ENCODE measurements at regions not wholly inside any gene's neighbourhood (a gene's known extent, or its start where the extent isn't known, plus 50 kb on each side); places are given as distances from the start of the nearest gene placed in this dataset.

DNA sequence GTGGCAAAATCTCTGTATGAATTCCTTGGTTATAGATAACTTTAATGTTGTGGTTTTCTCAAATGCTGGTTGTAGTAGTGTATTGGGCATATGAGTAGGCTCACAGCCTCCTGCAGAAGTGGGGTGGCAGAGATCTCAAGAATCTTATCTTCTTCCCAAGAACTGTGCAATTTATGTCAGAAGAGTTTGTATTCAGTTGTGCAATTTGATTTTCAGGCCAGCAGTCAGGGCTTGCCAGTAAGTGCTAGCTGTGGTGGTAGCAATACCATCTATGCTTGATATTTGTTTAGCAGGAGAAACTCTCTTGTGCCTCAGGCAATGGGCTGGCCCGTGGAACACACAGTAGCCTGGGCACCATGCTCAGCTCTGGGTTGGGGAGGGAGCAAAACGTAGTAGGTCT, 58.4 kb upstream of the GOLIM4 start (continued):
- TF ChIP-seq, protein P1, sequence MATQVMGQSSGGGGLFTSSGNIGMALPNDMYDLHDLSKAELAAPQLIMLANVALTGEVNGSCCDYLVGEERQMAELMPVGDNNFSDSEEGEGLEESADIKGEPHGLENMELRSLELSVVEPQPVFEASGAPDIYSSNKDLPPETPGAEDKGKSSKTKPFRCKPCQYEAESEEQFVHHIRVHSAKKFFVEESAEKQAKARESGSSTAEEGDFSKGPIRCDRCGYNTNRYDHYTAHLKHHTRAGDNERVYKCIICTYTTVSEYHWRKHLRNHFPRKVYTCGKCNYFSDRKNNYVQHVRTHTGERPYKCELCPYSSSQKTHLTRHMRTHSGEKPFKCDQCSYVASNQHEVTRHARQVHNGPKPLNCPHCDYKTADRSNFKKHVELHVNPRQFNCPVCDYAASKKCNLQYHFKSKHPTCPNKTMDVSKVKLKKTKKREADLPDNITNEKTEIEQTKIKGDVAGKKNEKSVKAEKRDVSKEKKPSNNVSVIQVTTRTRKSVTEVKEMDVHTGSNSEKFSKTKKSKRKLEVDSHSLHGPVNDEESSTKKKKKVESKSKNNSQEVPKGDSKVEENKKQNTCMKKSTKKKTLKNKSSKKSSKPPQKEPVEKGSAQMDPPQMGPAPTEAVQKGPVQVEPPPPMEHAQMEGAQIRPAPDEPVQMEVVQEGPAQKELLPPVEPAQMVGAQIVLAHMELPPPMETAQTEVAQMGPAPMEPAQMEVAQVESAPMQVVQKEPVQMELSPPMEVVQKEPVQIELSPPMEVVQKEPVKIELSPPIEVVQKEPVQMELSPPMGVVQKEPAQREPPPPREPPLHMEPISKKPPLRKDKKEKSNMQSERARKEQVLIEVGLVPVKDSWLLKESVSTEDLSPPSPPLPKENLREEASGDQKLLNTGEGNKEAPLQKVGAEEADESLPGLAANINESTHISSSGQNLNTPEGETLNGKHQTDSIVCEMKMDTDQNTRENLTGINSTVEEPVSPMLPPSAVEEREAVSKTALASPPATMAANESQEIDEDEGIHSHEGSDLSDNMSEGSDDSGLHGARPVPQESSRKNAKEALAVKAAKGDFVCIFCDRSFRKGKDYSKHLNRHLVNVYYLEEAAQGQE (IDR thresholded peaks at IDR 0.05; ENCODE audit: low read depth, low read length), result no peak
- TF ChIP-seq SIN3A (IDR thresholded peaks at IDR 0.05; ENCODE audit: borderline replicate concordance, low read depth, low read length) (no peak), FOXM1 (IDR thresholded peaks at IDR 0.05; ENCODE audit: low read depth) (no peak), USF2 (IDR thresholded peaks at IDR 0.05; ENCODE audit: borderline replicate concordance, low read depth, low read length) (no peak), NRF1 (IDR thresholded peaks at IDR 0.05; ENCODE audit: low read depth, low read length) (no peak), EP300 (IDR thresholded peaks at IDR 0.05; ENCODE audit: borderline replicate concordance in 1 of 2, low read depth in 1 of 2, low read length in 1 of 2) (no peak)

GRCh38 chr3:168152149-168152548, 56.4 kb upstream of the GOLIM4 start:
- Histone ChIP-seq H3K4me2 (no peak overlapping the region), H3F3A (replicated peaks; ENCODE audit: insufficient read depth) (no peaks in the 10 kb centered on the region), H3K27me3 (ENCODE audit: insufficient read depth) (no peaks in the 10 kb centered on the region), H3K36me3 (replicated peaks in 1 of 2; ENCODE audit: control insufficient read depth in 1 of 2, insufficient read depth in 2 of 2, low read length in 1 of 2) (no peaks in the 10 kb centered on the region), H3K9ac (no peak overlapping the region), H3K9me2 (no peaks in the 10 kb centered on the region), H3K27ac (ENCODE audit: low read depth in 2 of 2, low read length in 1 of 2) (no peak overlapping the region), H3K4me1 (ENCODE audit: control insufficient read depth in 1 of 2, insufficient read depth in 2 of 2, low read depth in 1 of 2, low read length in 1 of 2) (no peaks in the 10 kb centered on the region), H4K20me1 (ENCODE audit: insufficient read depth) (no peaks in the 10 kb centered on the region), H3K79me2 (ENCODE audit: insufficient read depth) (no peaks in the 10 kb centered on the region), H3K9me3 (no peaks in the 10 kb centered on the region), H3K4me3 (ENCODE audit: low read depth in 2 of 2, low read length in 1 of 2) (no peak overlapping the region), H2AFZ (ENCODE audit: low read depth) (no peak overlapping the region)
- 96% methylated on average over 1 of the region's 1 CpG for WGBS (ENCODE audit: low lambda C conversion rate)
- TF ChIP-seq POLR2AphosphoS5 (IDR thresholded peaks at IDR 0.05; ENCODE audit: low read depth, low read length) (no peak), IRF3 (IDR thresholded peaks at IDR 0.05; ENCODE audit: low read depth, low read length) (no peak), ZBTB33 (IDR thresholded peaks at IDR 0.05; ENCODE audit: borderline replicate concordance, low read depth) (no peak), MEF2A (IDR thresholded peaks at IDR 0.05; ENCODE audit: borderline replicate concordance, low read depth) (no peak), SMC3 (IDR thresholded peaks at IDR 0.05; ENCODE audit: low read depth, low read length) (no peak)
- DNase-seq, result no peak
- ChIA-PET POLR2A (no interaction called here), CTCF (interaction anchor here (3.0 to 3.5 kb wide), 2 partner anchors 13 to 105 kb away, joined by 10 to 11 read pairs; no protein-coding TSS in a partner anchor)

Small RNA genes lying in the stretch of these regions (small RNA-seq; reads per million reads assigned to genes)
- gene MIR551B, result 0 to 0.64 (median 0) reads per million in 7 experiments
- 0 to 0.10 (median 0) reads per million in 7 experiments for gene RNU2-20P

Data from SK-N-SH (cell line).